SK-N-SH (cell line): ENCODE measurements at regions not wholly inside any gene's neighbourhood (a gene's known extent, or its start where the extent isn't known, plus 50 kb on each side); places are given as distances from the start of the nearest gene placed in this dataset.

ENCODE experiments used
- CTCF ChIA-PET: fragments of 300-600, 350-600 bp; formaldehyde crosslinking; extraction: SDS; loops from one replicate; lab custom pipeline; 2021; lab: Yijun Ruan, JAX
- POLR2A ChIA-PET: fragments of 350-600 bp; sonication (Branson Sonifier 250); formaldehyde crosslinking; extraction: SDS; loops from one replicate; lab custom pipeline; 2020; ENCODE audit warnings: antibody characterized with exemption, inconsistent platforms; lab: Yijun Ruan, JAX
- DNase-seq: peaks from one replicate; pipeline ENCODE4 v3.0.0; 2012
- H2AFZ ChIP-seq: fragments of 200-600 bp; sonication (generic); 2 replicates; pipeline ENCODE4 v1.8.1; 2016; ENCODE audit warnings: antibody characterized with exemption, mild to moderate bottlenecking, low read depth
- H3F3A ChIP-seq: fragments of 200-600 bp; sonication (generic); replicated peaks from 2 replicates; pipeline ENCODE3; 2016; ENCODE audit warnings: antibody characterized with exemption, mild to moderate bottlenecking; ENCODE audit not compliant: insufficient read depth
- H3K27ac ChIP-seq, 2 experiments: fragments of 200-500 bp in 1 of 2; fragments of 200-600 bp in 1 of 2; sonication (Bioruptor generic) in 1 of 2; sonication (generic), shearing (Covaris generic) in 1 of 2; 2 replicates each; pipeline versions ENCODE4 v1.5.1 to v1.6.1; 2014 to 2016; ENCODE audit warnings: low read depth in 2 of 2, inconsistent platforms in 1 of 2, low read length in 1 of 2, mild to moderate bottlenecking in 1 of 2, mixed read lengths in 1 of 2
- H3K27me3 ChIP-seq: fragments of 200-600 bp; sonication (generic), shearing (Covaris generic); 2 replicates; pipeline ENCODE4 v1.6.1; 2016; ENCODE audit warnings: mixed run types; ENCODE audit not compliant: insufficient read depth
- H3K36me3 ChIP-seq, 2 experiments: fragments of 200-500 bp in 1 of 2; fragments of 200-600 bp in 1 of 2; sonication (Bioruptor generic) in 1 of 2; sonication (generic) in 1 of 2; replicated peaks in 1 of 2; 2 replicates each; pipeline versions ENCODE3 to v1.5.1; 2014 to 2016; ENCODE audit warnings: low read length in 1 of 2, mild to moderate bottlenecking in 1 of 2; ENCODE audit not compliant: insufficient read depth in 2 of 2, control insufficient read depth in 1 of 2
- H3K4me1 ChIP-seq, 2 experiments: fragments of 200-500 bp in 1 of 2; fragments of 200-600 bp in 1 of 2; sonication (Bioruptor generic) in 1 of 2; sonication (generic), shearing (Covaris generic) in 1 of 2; 2 replicates each; pipeline versions ENCODE4 v1.5.1 to v1.6.1; 2014 to 2016; ENCODE audit warnings: low read depth in 1 of 2, low read length in 1 of 2, mixed run types in 1 of 2; ENCODE audit not compliant: insufficient read depth in 2 of 2, control insufficient read depth in 1 of 2
- H3K4me2 ChIP-seq: fragments of 200-600 bp; sonication (generic), shearing (Covaris generic); 2 replicates; pipeline ENCODE4 v1.6.1; 2017; ENCODE audit warnings: mixed run types
- H3K4me3 ChIP-seq, 2 experiments: fragments of 200-500 bp in 1 of 2; fragments of 200-600 bp in 1 of 2; sonication (Bioruptor generic) in 1 of 2; sonication (generic), shearing (Covaris generic) in 1 of 2; 2 replicates each; pipeline versions ENCODE4 v1.5.1 to v1.8.1; 2014 to 2016; ENCODE audit warnings: low read depth in 2 of 2, inconsistent platforms in 1 of 2, low read length in 1 of 2, mild to moderate bottlenecking in 1 of 2, mixed read lengths in 1 of 2, moderate library complexity in 1 of 2
- H3K79me2 ChIP-seq: fragments of 200-600 bp; sonication (generic); 2 replicates; pipeline ENCODE4 v1.8.1; 2017; ENCODE audit warnings: mild to moderate bottlenecking; ENCODE audit not compliant: insufficient read depth
- H3K9ac ChIP-seq: fragments of 200-600 bp; sonication (generic); 2 replicates; pipeline ENCODE4 v1.6.1; 2017; ENCODE audit warnings: mixed run types
- H3K9me2 ChIP-seq: fragments of 200-600 bp; sonication (generic); 2 replicates; pipeline ENCODE4 v1.6.1; 2017; ENCODE audit warnings: mixed run types
- H3K9me3 ChIP-seq: fragments of 200-600 bp; sonication (generic); 2 replicates; pipeline ENCODE4 v1.6.1; 2017; ENCODE audit warnings: mixed run types, mild to moderate bottlenecking, moderate library complexity
- H4K20me1 ChIP-seq: fragments of 200-600 bp; sonication (generic); 2 replicates; pipeline ENCODE4 v1.6.1; 2017; ENCODE audit warnings: mild to moderate bottlenecking, mixed run types; ENCODE audit not compliant: insufficient read depth
- CHD2 ChIP-seq: fragments of 150-350 bp; IDR thresholded peaks from 2 replicates; pipeline ENCODE4 v1.6.1; 2018; ENCODE audit warnings: low read length; ENCODE audit not compliant: partially characterized antibody
- FOSL2 ChIP-seq: IDR thresholded peaks from 2 replicates; pipeline ENCODE4 v1.4.0; 2012; ENCODE audit warnings: low read depth, mild to moderate bottlenecking, moderate library complexity, borderline replicate concordance
- FOXJ3 ChIP-seq: sonication (generic); formaldehyde crosslinking; IDR thresholded peaks from 2 replicates; pipeline ENCODE4 v1.5.1; 2020; ENCODE audit warnings: mild to moderate bottlenecking, missing genetic modification reagents
- JUND ChIP-seq: IDR thresholded peaks from 2 replicates; pipeline ENCODE4 v1.4.0; 2012
- MXI1 ChIP-seq: IDR thresholded peaks from 2 replicates; pipeline ENCODE4 v1.6.1; 2012; ENCODE audit warnings: mild to moderate bottlenecking, low read depth, low read length, improper control_type of control experiment
- NRF1 ChIP-seq: IDR thresholded peaks from 2 replicates; pipeline ENCODE4 v1.6.1; 2012; ENCODE audit warnings: low read depth, mild to moderate bottlenecking, low read length
- POLR2AphosphoS5 ChIP-seq: IDR thresholded peaks from 2 replicates; pipeline ENCODE4 v1.6.1; 2012; ENCODE audit warnings: low read depth, low read length
- RAD21 ChIP-seq: IDR thresholded peaks from 2 replicates; pipeline ENCODE4 v1.6.1; 2012; ENCODE audit warnings: mild to moderate bottlenecking, low read length
- RCOR1 ChIP-seq: fragments of 150-350 bp; IDR thresholded peaks from 2 replicates; pipeline ENCODE4 v1.6.1; 2017; ENCODE audit warnings: antibody characterized with exemption, low read length
- RFX5 ChIP-seq: IDR thresholded peaks from 2 replicates; pipeline ENCODE4 v1.6.1; 2012; ENCODE audit warnings: mild to moderate bottlenecking, improper control_type of control experiment, low read length
- RXRA ChIP-seq: IDR thresholded peaks from 2 replicates; pipeline ENCODE4 v1.4.0; 2012; ENCODE audit warnings: low read depth, mild to moderate bottlenecking, borderline replicate concordance
- SIN3A ChIP-seq: IDR thresholded peaks from 2 replicates; pipeline ENCODE4 v1.6.1; 2012; ENCODE audit warnings: low read depth, mild to moderate bottlenecking, low read length, moderate library complexity, borderline replicate concordance
- TAF1 ChIP-seq: IDR thresholded peaks from 2 replicates; pipeline ENCODE4 v1.6.1; 2012; ENCODE audit warnings: low read depth, mild to moderate bottlenecking, low read length, moderate library complexity, borderline replicate concordance
- TEAD4 ChIP-seq: IDR thresholded peaks from 2 replicates; pipeline ENCODE4 v1.4.0; 2012; ENCODE audit warnings: mild to moderate bottlenecking, borderline replicate concordance; ENCODE audit not compliant: insufficient read depth
- WGBS: methylation state at CpG from one replicate; pipeline ENCODE4 v1.1.6; 2017; ENCODE audit warnings: low lambda C conversion rate; 5-methylcytosine and 5-hydroxymethylcytosine counted together
- TF ChIP-seq, protein P1 (sequence below): IDR thresholded peaks from 2 replicates; pipeline ENCODE4 v1.4.0; 2012; ENCODE audit warnings: low read depth
- TF ChIP-seq, protein P2 (sequence below): fragments of 200-600 bp; sonication (generic); IDR thresholded peaks from 2 replicates; pipeline ENCODE4 v1.6.1; 2017; ENCODE audit warnings: antibody characterized with exemption, mild to moderate bottlenecking, moderate library complexity
- TF ChIP-seq, protein P3 (sequence below): IDR thresholded peaks from 2 replicates; pipeline ENCODE4 v1.4.0; 2012; ENCODE audit warnings: low read depth, borderline replicate concordance
- TF ChIP-seq, protein P4 (sequence below): fragments of 150-350 bp; IDR thresholded peaks from 2 replicates; pipeline ENCODE4 v1.6.1; 2017; ENCODE audit warnings: antibody characterized with exemption, low read length, low read depth, borderline replicate concordance
- TF ChIP-seq, protein P5 (sequence below): fragments of 150-350 bp; IDR thresholded peaks from 2 replicates; pipeline ENCODE4 v1.6.1; 2016; ENCODE audit warnings: mild to moderate bottlenecking, low read depth, low read length

DNA sequence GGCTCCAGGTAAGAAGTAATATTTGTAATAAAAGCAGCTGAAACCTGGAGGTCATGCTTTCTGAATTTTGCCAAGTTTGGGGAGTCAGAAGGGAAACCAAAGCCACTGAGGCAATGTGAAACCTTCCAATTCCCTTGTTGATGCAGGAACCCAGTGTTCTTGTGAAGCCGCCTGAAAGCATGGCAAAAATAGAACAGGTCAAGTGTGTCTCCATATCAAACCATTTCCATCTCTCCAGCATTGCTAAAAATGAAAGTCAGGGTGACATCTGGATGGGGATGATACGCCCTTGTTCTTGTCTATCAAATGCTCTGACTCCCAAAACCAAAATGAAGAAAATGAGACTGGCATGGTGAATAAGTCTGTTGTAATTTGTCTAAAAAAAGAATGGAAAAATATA lies 362.5 kb downstream of the VPS13C start:
- H3K4me1 ChIP-seq = no peaks in the 10 kb centered on the region
- no peak overlapping the region for H3K9ac ChIP-seq
- no peak overlapping the region for H3K4me3 ChIP-seq
- H2AFZ ChIP-seq = no peak overlapping the region
- 21% methylated on average over 2 of the region's 2 CpGs for WGBS
- CTCF ChIA-PET = interaction anchor here (1.3 kb wide), 1 partner anchor 35 kb away, joined by 3 read pairs; no protein-coding TSS in a partner anchor
- no peaks in the 10 kb centered on the region for H3K9me3 ChIP-seq
- TF ChIP-seq CHD2 = no peak
- TF ChIP-seq, protein P1, sequence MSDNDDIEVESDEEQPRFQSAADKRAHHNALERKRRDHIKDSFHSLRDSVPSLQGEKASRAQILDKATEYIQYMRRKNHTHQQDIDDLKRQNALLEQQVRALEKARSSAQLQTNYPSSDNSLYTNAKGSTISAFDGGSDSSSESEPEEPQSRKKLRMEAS = no peak
- TF ChIP-seq, protein P2, sequence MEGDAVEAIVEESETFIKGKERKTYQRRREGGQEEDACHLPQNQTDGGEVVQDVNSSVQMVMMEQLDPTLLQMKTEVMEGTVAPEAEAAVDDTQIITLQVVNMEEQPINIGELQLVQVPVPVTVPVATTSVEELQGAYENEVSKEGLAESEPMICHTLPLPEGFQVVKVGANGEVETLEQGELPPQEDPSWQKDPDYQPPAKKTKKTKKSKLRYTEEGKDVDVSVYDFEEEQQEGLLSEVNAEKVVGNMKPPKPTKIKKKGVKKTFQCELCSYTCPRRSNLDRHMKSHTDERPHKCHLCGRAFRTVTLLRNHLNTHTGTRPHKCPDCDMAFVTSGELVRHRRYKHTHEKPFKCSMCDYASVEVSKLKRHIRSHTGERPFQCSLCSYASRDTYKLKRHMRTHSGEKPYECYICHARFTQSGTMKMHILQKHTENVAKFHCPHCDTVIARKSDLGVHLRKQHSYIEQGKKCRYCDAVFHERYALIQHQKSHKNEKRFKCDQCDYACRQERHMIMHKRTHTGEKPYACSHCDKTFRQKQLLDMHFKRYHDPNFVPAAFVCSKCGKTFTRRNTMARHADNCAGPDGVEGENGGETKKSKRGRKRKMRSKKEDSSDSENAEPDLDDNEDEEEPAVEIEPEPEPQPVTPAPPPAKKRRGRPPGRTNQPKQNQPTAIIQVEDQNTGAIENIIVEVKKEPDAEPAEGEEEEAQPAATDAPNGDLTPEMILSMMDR = no peak
- H3K36me3 ChIP-seq = no peaks in the 10 kb centered on the region
- no peaks in the 10 kb centered on the region for H3K9me2 ChIP-seq
- POLR2A ChIA-PET = no interaction called here
- H3K27ac ChIP-seq = no peak overlapping the region
- H3K4me2 ChIP-seq = no peak overlapping the region
- H3K79me2 ChIP-seq = no peaks in the 10 kb centered on the region
- H4K20me1 ChIP-seq = no peaks in the 10 kb centered on the region
- H3K27me3 ChIP-seq = no peaks in the 10 kb centered on the region; the same call in 1 of the 2 replicates
- H3F3A ChIP-seq = no peaks in the 10 kb centered on the region
- DNase-seq = no peak

DNA sequence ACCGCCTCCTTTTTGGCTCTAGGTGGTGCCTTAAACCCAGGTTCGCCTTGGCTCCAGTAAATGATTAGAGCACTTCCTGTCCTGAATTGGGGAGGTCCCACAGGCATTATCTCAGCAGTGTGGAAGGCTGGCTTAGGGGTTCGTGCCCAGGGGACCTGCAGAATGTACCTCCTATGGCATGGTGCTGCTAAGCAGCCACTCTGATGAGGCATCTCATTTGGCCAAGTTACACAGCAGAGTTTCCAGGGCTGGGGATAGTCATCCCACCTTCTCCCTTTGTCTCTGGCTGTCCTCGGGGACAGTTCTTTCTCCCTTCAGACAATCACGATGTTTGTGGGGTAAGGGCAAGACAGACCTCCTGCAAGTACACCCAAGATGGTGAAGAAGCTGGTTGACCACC lies 371.2 kb downstream of the VPS13C start:
- TF ChIP-seq FOSL2 = no peak
- TF ChIP-seq, protein P3, sequence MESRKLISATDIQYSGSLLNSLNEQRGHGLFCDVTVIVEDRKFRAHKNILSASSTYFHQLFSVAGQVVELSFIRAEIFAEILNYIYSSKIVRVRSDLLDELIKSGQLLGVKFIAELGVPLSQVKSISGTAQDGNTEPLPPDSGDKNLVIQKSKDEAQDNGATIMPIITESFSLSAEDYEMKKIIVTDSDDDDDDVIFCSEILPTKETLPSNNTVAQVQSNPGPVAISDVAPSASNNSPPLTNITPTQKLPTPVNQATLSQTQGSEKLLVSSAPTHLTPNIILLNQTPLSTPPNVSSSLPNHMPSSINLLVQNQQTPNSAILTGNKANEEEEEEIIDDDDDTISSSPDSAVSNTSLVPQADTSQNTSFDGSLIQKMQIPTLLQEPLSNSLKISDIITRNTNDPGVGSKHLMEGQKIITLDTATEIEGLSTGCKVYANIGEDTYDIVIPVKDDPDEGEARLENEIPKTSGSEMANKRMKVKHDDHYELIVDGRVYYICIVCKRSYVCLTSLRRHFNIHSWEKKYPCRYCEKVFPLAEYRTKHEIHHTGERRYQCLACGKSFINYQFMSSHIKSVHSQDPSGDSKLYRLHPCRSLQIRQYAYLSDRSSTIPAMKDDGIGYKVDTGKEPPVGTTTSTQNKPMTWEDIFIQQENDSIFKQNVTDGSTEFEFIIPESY = no peak
- no peak for TF ChIP-seq NRF1
- no peak for TF ChIP-seq POLR2AphosphoS5
- TF ChIP-seq, protein P2 = no peak
- no peak for TF ChIP-seq JUND
- no peak for TF ChIP-seq TEAD4
- no peak for TF ChIP-seq FOXJ3 (CRISPR knock-in tag)
- TF ChIP-seq, protein P4, sequence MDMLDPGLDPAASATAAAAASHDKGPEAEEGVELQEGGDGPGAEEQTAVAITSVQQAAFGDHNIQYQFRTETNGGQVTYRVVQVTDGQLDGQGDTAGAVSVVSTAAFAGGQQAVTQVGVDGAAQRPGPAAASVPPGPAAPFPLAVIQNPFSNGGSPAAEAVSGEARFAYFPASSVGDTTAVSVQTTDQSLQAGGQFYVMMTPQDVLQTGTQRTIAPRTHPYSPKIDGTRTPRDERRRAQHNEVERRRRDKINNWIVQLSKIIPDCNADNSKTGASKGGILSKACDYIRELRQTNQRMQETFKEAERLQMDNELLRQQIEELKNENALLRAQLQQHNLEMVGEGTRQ = no peak
- TF ChIP-seq RAD21 = no peak
- no peak for TF ChIP-seq CHD2
- no peak for TF ChIP-seq RFX5
- no peak for TF ChIP-seq RCOR1
- no peak for TF ChIP-seq SIN3A
- TF ChIP-seq TAF1 = no peak
- TF ChIP-seq MXI1 = no peak
- TF ChIP-seq RXRA = no peak
- TF ChIP-seq, protein P5, sequence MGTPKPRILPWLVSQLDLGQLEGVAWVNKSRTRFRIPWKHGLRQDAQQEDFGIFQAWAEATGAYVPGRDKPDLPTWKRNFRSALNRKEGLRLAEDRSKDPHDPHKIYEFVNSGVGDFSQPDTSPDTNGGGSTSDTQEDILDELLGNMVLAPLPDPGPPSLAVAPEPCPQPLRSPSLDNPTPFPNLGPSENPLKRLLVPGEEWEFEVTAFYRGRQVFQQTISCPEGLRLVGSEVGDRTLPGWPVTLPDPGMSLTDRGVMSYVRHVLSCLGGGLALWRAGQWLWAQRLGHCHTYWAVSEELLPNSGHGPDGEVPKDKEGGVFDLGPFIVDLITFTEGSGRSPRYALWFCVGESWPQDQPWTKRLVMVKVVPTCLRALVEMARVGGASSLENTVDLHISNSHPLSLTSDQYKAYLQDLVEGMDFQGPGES = no peak
- Histone ChIP-seq H4K20me1 (no peaks in the 10 kb centered on the region), H3K4me2 (no peak overlapping the region), H3K36me3 (no peaks in the 10 kb centered on the region), H3K4me3 (no peak overlapping the region), H3K9me3 (no peaks in the 10 kb centered on the region), H3K4me1 (peaks cover 0 to 11% of the 10 kb centered on the region in 2 experiments; a peak in 2 of 4 replicates), H3K27me3 (no peaks in the 10 kb centered on the region), H3K9ac (no peak overlapping the region), H3K27ac (no peak overlapping the region), H2AFZ (no peak overlapping the region), H3K79me2 (no peaks in the 10 kb centered on the region), H3K9me2 (no peaks in the 10 kb centered on the region), H3F3A (no peaks in the 10 kb centered on the region)
- no peak for DNase-seq
- CTCF ChIA-PET = no interaction called here
- POLR2A ChIA-PET = no interaction called here
- 39% methylated on average over 4 of the region's 5 CpGs for WGBS
